Esophagus muscularis mucosa (tissue), 4 donors: ENCODE measurements at regions not wholly inside any gene's neighbourhood (a gene's known extent, or its start where the extent isn't known, plus 50 kb on each side); places are given as distances from the start of the nearest gene placed in this dataset.

ENCODE experiments used
- DNase-seq: peaks from one replicate; pipeline ENCODE4 v3.0.0-alpha.2; 2017; ENCODE audit errors: extremely low spot score
- H3K27ac ChIP-seq, 4 donors: fragments of 200-600 bp; sonication (generic); replicated peaks in 1 of 4; 1 replicate in 3 of 4; 2 replicates in 1 of 4; pipeline ENCODE4 v1.5.1; 2016 to 2019; ENCODE audit warnings: mild to moderate bottlenecking in 1 of 4
- H3K27me3 ChIP-seq, 4 donors: fragments of 200-600 bp; sonication (generic); one replicate each; pipeline versions ENCODE4 v1.5.1 to v1.6.0; 2016 to 2019
- H3K36me3 ChIP-seq, 4 donors: fragments of 200-600 bp; sonication (generic); one replicate each; pipeline ENCODE4 v1.5.1; 2016 to 2019
- H3K4me1 ChIP-seq, 4 donors: fragments of 200-600 bp; sonication (generic); one replicate each; pipeline ENCODE4 v1.5.1; 2016 to 2019
- H3K4me3 ChIP-seq, 4 donors: fragments of 200-600 bp; sonication (generic); 1 replicate in 2 of 4; 2 replicates in 2 of 4; pipeline ENCODE4 v1.5.1; 2016 to 2019; ENCODE audit warnings: mild to moderate bottlenecking in 4 of 4, moderate library complexity in 1 of 4
- H3K9me3 ChIP-seq, 4 donors: fragments of 200-600 bp; sonication (generic); 1 replicate in 3 of 4; 2 replicates in 1 of 4; pipeline ENCODE4 v1.5.1; 2016 to 2019
- CTCF ChIP-seq, 3 experiments: fragments of 200-600 bp in 2 of 3; fragments of 450-650 bp in 1 of 3; sonication (generic) in 2 of 3; IDR thresholded peaks; one replicate each; pipeline ENCODE4 v1.5.1; 2017 to 2019; ENCODE audit warnings: antibody characterized with exemption in 3 of 3, mild to moderate bottlenecking in 2 of 3, moderate library complexity in 1 of 3
- EP300 ChIP-seq: sonication (generic); formaldehyde crosslinking; IDR thresholded peaks from one replicate; pipeline ENCODE4 v1.6.1; 2017; ENCODE audit warnings: antibody characterized with exemption
- POLR2A ChIP-seq: fragments of 450-650 bp; IDR thresholded peaks from one replicate; pipeline ENCODE4 v1.6.1; 2017; ENCODE audit warnings: antibody characterized with exemption, moderate library complexity, mild to moderate bottlenecking, low read depth
- POLR2AphosphoS5 ChIP-seq, 2 donors: sonication (generic); formaldehyde crosslinking; IDR thresholded peaks; one replicate each; pipeline ENCODE4 v1.6.1; 2017; ENCODE audit warnings: antibody characterized with exemption in 2 of 2
- WGBS: methylation state at CpG from one replicate; pipeline ENCODE4 v1.1.5; 2018; 5-methylcytosine and 5-hydroxymethylcytosine counted together
- intact Hi-C: fragments of 100-400 bp; cut with DNase I; formaldehyde crosslinking; loops from one replicate; pipeline ENCODE4 v1.15.1; 2023

- Histone ChIP-seq H3K4me1 (no peaks in the 10 kb centered on the region), H3K27me3 (no peaks in the 10 kb centered on the region), H3K27ac (no peak overlapping the region), H3K4me3 (no peak overlapping the region), H3K9me3 (no peaks in the 10 kb centered on the region), H3K36me3 (no peaks in the 10 kb centered on the region)
- intact Hi-C loops = no loop called here
- 51% methylated on average over 2 of the region's 2 CpGs for WGBS
- TF ChIP-seq CTCF (IDR thresholded peaks at IDR 0.05) (no peak), EP300 (no peak), POLR2AphosphoS5 (IDR thresholded peaks at IDR 0.05) (no peak)
- DNase-seq = no peak
Measured at GRCh38 chr5:147093138-147093537, 141.7 kb upstream of the STK32A start.

DNA sequence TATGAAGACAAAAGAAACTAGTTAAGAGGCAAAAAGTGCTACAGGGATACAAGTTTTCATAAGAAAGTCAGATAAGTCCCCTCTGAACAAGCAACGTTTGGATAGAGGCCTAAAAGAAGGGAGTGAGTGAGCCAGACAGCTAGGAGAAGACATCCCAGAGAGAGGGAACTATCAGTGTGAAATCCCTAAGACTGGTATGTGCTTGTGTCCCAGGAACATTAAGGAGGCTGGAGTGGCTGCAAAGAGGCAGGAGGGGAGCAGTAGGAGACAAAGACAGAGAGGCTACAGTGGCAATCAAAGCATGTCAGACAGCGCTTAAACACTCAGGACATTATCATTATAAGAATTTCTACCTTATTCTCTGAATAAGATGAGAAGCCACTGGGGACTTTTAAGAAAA, 139.1 kb upstream of the STK32A start:
- TF ChIP-seq EP300 (no peak), POLR2A (no peak), POLR2AphosphoS5 (IDR thresholded peaks at IDR 0.05) (no peak), CTCF (IDR thresholded peaks at IDR 0.05) (no peak)
- intact Hi-C loops = no loop called here
- Histone ChIP-seq H3K27ac (no peak overlapping the region), H3K9me3 (no peaks in the 10 kb centered on the region), H3K36me3 (no peaks in the 10 kb centered on the region), H3K4me1 (peaks cover 0 to 5% (median 0%) of the 10 kb centered on the region in 4 donors), H3K4me3 (no peak overlapping the region), H3K27me3 (no peaks in the 10 kb centered on the region)
- DNase-seq = no peak
- WGBS = 71% methylated on average over 2 of the region's 2 CpGs

GRCh38 chr5:147098233-147098790, 136.5 kb upstream of the STK32A start:
- TF ChIP-seq EP300 (no peak), CTCF (IDR thresholded peaks at IDR 0.05) (peak; percentile 15 to 41 (median 26)), POLR2A (no peak), POLR2AphosphoS5 (IDR thresholded peaks at IDR 0.05) (no peak)
- WGBS = 16% methylated on average over 5 of the region's 5 CpGs
- no peak for DNase-seq
- Histone ChIP-seq H3K9me3 (no peaks in the 10 kb centered on the region), H3K27me3 (no peaks in the 10 kb centered on the region), H3K4me1 (peaks cover 0 to 5% (median 0%) of the 10 kb centered on the region in 4 donors), H3K36me3 (no peaks in the 10 kb centered on the region), H3K27ac (no peak overlapping the region), H3K4me3 (no peak overlapping the region)
- intact Hi-C loops = no loop called here

- TF ChIP-seq EP300 (no peak), CTCF (IDR thresholded peaks at IDR 0.05) (no peak), POLR2AphosphoS5 (IDR thresholded peaks at IDR 0.05) (no peak), POLR2A (no peak)
- WGBS = 76% methylated on average over 6 of the region's 6 CpGs
- DNase-seq = no peak
- Histone ChIP-seq H3K4me1 (peaks cover 0 to 5% (median 0%) of the 10 kb centered on the region in 4 donors), H3K36me3 (no peaks in the 10 kb centered on the region), H3K27ac (no peak overlapping the region), H3K9me3 (no peaks in the 10 kb centered on the region), H3K27me3 (no peaks in the 10 kb centered on the region), H3K4me3 (no peak overlapping the region)
- intact Hi-C loops = no loop called here
Measured at GRCh38 chr5:147101659-147102369, 133.0 kb upstream of the STK32A start.

DNA sequence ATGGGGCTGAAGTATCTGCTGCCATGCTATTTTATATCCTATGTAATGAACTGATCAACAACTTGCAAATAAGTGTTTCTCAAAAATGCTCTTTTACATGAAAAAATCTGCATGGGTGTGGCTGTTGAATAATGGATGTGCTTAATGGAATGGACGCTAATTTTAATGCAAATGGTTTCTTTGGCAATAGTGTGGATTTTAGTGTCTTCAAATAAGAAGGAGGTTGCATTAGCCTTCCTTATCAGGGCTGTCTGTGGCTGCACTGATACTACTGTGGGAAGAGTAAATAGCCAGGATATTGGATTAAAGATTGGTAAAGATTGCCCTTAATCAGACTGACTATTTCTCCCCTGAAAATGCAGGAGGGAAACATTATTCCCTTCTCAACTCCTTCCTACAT, 121.9 kb upstream of the STK32A start:
- H3K4me1 ChIP-seq = no peaks in the 10 kb centered on the region
- H3K9me3 ChIP-seq = no peaks in the 10 kb centered on the region
- no peak overlapping the region for H3K27ac ChIP-seq
- intact Hi-C loops = no loop called here
- no peaks in the 10 kb centered on the region for H3K27me3 ChIP-seq
- WGBS = 73% methylated on average over 1 of the region's 1 CpG
- TF ChIP-seq CTCF (IDR thresholded peaks at IDR 0.05) (no peak), POLR2AphosphoS5 (IDR thresholded peaks at IDR 0.05) (no peak), POLR2A (no peak), EP300 (no peak)
- no peak for DNase-seq
- H3K4me3 ChIP-seq = no peak overlapping the region
- H3K36me3 ChIP-seq = no peaks in the 10 kb centered on the region
